CD4-positive, alpha-beta T cell treated with Interleukin-6 at 100 ng/mL for 8 hours (primary cell): ENCODE measurements at regions not wholly inside any gene's neighbourhood (a gene's known extent, or its start where the extent isn't known, plus 50 kb on each side); places are given as distances from the start of the nearest gene placed in this dataset.

Experiments used
- DNase-seq: peaks from one replicate; pipeline ENCODE4 v3.0.0-alpha.2; 2020; ENCODE audit warnings: mixed read lengths, low spot score

- no peak for DNase-seq
Measured at GRCh38 chr18:22330508-22330907, 87.2 kb downstream of the CTAGE1 start.

GRCh38 chr18:22325396-22325795 is 92.3 kb downstream of the CTAGE1 start:
- no peak for DNase-seq

GRCh38 chr18:22324191-22325131 is 93.3 kb downstream of the CTAGE1 start:
- no peak for DNase-seq

GRCh38 chr18:22322243-22322691 is 95.4 kb downstream of the CTAGE1 start:
- DNase-seq = no peak

- DNase-seq = no peak
Measured at GRCh38 chr18:22320771-22321170, 96.9 kb downstream of the CTAGE1 start.

- no peak for DNase-seq
Measured at GRCh38 chr18:22320155-22320554, 97.6 kb downstream of the CTAGE1 start.

GRCh38 chr18:22318745-22319407 is 98.8 kb downstream of the CTAGE1 start:
- DNase-seq = no peak

- no peak for DNase-seq
Measured at GRCh38 chr18:22314420-22314819, 103.3 kb downstream of the CTAGE1 start.

- no peak for DNase-seq
Measured at GRCh38 chr18:22314001-22314400, 103.7 kb downstream of the CTAGE1 start.

GRCh38 chr18:22311301-22311700 is 106.4 kb downstream of the CTAGE1 start:
- no peak for DNase-seq

- DNase-seq = no peak
Measured at GRCh38 chr18:22309191-22309590, 108.5 kb downstream of the CTAGE1 start.

- DNase-seq = no peak
Measured at GRCh38 chr18:22307528-22307927, 110.2 kb downstream of the CTAGE1 start.

- DNase-seq = no peak
Measured at GRCh38 chr18:22303927-22304326, 113.8 kb downstream of the CTAGE1 start.

- no peak for DNase-seq
Measured at GRCh38 chr18:22302144-22302543, 115.6 kb downstream of the CTAGE1 start.

- no peak for DNase-seq
Measured at GRCh38 chr18:22300665-22301636, 116.8 kb downstream of the CTAGE1 start.

- DNase-seq = no peak
Measured at GRCh38 chr18:22297008-22297407, 120.7 kb downstream of the CTAGE1 start.

GRCh38 chr18:22296304-22296703 is 121.4 kb downstream of the CTAGE1 start:
- no peak for DNase-seq

GRCh38 chr18:22293417-22293816 is 124.0 kb downstream of the GATA6 start:
- DNase-seq = no peak

GRCh38 chr18:22290004-22290403 is 120.6 kb downstream of the GATA6 start:
- DNase-seq = no peak

GRCh38 chr18:22286585-22286984 is 117.2 kb downstream of the GATA6 start:
- DNase-seq = no peak

GRCh38 chr18:22285361-22286140 is 116.2 kb downstream of the GATA6 start:
- DNase-seq = no peak
